GM21447 (cell line): ENCODE measurements at regions not wholly inside any gene's neighbourhood (a gene's known extent, or its start where the extent isn't known, plus 50 kb on each side); places are given as distances from the start of the nearest gene placed in this dataset.

Experiments used
- ATAC-seq: cut with Tn5 transposase; IDR thresholded peaks from one replicate; pipeline ENCODE4 v1.9.1; 2021; ENCODE audit not compliant: unreplicated experiment

GRCh38 chr13:50352720-50353480 is 337.7 kb downstream of the KCNRG start:
- ATAC-seq: no peak

DNA sequence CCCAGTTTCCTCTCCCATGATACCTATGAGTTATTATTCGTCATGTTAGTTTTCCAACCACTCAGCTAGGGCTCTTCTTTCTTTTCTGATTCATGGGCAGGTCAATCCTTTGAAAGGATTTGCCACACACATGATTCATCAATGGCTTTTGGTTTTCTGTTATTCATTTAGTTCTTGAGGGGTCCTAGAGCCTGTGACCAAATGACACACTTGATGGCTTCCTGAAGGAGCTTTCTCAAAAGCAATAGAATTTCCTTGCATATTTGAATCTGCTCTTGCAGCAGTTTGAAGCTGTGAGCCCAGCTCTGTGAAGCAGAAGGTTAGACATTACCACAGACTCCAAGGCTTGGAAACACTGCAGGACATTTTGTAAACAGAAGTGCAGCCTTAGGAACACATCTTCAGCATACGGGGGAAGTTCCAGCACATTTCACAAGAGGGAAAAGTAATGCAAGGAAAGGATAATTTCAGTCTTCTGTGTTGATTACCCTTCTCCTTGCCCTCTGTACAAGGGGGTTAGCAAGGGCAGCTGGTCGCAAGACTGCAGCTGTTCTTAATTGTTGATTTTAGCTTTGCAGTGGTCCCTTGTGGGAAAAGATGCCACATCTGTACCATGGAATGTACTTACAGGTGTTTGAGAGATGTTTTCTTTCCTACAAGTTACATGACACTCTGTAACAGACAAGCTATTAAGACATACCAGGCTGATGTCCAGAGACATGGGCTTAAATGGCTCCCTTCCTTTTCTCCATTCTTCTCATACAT is 338.6 kb downstream of the KCNRG start:
- no peak for ATAC-seq

- peak; percentile 55 for ATAC-seq
Observed at GRCh38 chr13:50355797-50356196, 340.6 kb downstream of the KCNRG start.

GRCh38 chr13:50357136-50357535 is 341.9 kb downstream of the KCNRG start:
- ATAC-seq: no peak

DNA sequence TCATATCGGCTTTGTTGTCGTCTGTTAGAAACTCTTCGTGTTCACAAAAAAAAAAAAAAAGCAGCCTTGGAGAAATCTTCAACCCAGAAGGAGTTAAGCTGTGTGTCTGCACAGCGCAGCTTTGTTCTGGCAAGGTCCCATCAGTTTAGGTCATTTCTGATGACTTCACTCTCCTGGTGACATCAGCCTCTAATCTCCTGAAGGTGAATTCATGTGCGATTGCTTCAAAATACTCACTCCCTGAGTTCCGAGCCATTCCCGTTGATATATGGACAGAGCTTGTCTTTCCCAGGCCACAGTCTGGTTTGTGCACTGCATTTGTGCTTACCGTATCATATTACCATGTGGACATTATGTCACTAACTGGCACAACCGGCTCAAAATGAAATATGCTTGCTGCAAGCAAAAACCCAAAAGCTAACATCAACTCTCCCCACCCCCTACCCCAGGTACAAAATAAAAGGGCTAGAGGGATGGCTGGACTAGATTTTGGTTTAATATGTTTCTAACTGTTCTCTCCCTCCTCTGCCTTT is 342.4 kb downstream of the KCNRG start:
- no peak for ATAC-seq

DNA sequence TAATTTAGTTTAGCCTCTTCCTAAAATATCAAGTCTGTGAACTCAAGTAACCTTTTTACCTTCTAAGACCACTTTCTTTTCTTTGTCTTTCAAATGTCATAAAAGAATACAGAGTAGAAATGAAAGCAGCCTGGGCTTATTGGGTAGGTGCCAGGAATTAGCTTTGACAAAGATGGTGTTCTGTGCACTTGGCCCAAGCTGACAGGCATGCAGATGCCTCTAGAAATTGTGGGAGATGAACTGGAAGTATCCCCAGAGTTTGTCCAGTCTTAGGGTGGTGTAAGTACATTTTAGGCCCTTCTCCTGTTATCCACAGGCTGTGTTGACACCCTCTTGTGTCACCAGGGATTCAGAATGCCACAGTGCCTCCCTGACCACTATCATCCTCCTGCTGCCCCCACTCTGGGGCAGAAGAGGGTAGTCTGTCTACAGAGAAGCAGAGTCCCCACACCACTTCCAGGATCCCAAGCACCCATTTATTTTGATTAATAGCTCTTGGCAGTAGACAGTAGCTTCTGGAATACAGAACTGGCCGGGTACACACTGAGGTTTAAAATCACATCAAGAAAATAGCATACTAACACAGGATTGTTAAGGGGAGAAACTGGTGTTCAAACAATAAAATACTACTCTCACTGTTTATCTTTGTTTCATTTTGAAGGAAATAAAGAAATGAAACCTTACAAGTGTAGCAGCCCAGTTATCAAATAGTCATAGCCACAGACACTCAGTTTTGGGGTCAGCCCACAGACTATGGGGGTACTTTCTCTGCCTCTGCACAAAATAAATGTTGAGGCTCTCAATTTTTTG is 343.2 kb downstream of the KCNRG start:
- ATAC-seq: no peak

GRCh38 chr13:50359041-50359367 is 343.8 kb downstream of the KCNRG start:
- no peak for ATAC-seq

- ATAC-seq: no peak
Observed at GRCh38 chr13:50359779-50360178, 344.5 kb downstream of the KCNRG start.

DNA sequence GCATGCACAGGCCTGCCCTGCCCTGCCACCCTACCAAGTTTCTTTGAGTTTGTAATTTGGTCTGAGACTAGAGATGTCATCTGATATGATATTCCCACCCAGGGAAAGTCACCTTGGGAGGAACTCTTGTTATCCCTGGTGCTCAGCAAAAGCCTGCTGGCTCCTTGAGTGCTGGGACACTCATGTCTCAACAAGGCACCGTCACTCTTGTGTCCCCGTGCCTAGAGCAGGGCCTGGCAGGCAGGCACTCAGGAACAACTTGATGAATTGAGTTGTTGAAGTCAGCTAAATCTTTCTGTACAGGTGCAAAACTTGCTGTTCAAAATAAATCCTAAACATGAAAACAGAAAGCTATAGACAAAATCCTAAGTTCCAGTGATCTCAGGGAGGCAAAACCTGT is 345.4 kb downstream of the KCNRG start:
- no peak for ATAC-seq

DNA sequence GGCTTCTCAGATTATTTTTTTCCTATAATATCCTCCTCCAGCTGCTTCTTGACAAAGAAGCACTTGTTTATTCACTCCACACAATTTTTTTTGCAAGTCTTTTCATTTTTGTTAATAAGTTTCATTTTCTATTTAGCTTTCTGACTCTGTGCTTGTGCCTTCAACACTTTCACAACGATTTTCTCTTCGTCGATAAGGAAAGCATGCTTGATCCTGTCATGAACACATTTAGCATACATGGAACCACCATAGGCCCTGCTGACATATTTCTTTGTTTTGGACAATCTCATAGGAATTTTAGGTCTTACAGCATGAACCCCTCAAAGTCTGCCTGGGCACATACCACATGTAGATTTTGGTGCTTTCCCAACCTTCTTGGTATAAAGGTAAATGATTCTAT is 346.0 kb downstream of the KCNRG start:
- no peak for ATAC-seq

DNA sequence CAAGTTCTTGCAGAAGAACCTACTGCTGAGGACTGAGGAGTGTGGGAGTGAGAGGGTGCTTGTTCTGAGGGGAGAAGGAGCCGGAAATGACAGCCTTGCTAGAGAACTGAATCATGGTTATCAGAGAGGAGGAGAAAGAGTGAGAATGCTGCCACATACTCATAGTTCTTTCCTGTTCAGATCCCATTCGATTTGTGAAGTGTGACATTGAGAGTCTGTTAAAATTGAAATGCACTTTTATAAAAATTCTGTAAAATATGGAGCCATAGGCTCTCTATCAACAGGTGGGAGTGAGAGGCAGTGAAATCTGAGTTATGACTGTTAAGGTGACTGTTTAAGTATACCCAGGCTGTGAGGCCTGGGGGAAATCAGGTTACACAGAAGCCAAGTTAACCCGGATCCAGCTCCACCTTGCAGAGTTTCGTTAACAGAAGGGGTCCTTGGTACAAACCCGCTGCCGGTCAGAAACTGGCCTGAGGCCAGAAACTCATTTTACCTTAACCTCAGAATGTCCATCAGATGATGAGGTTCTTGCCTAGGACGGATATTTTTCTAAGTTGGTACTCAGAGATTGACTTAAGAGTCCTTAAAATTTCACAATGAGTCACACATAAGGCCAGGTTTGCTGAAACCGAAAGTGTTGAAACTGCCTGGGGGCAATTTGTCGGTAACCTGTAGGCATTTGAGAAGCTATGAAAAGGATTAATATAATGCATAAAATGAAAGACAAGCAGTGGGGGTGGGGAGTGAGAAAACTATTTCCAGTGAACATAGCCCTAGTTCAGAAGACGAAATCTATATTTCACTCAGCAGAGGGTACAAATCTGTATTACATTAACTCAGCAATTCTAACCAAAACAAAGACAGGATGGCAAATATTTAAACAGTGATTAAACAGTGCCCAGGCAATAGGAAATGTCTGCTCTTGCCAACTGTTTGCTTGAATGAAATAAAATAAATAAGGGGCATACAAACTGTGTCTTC is 350.5 kb downstream of the KCNRG start:
- peak; percentile 65 for ATAC-seq

DNA sequence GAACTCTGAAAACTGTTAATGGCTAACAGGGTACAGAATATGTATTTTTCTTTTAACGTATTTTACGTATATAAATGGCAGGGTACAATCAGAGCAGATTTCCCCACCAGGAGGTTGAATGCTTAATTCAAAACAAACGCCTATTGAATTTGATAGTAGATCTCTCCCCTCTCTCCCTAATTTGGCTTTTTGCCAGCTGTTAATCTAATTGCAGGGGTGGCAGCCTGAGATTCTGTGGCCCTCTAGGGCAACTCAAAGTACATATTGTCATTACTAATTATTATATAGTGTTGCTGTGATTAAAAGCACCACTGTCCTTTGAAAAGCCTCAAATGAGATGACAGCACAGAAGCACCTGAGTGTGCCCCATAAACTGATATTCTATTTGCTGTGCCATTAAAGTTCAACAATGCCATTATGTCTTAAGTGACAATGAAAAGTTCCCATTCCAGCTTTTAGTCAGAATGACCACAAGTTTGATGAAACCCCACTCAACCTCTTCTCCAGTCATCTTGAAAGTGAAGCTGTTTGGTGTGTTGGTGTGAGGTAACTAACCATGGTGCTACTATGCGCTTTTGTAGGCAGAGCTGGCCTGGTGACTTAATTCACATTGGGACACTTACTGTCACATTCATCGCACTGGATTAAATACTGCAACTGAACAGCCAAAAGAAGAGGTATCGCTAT is 351.4 kb downstream of the KCNRG start:
- peak; percentile 55 for ATAC-seq

- no peak for ATAC-seq
Observed at GRCh38 chr13:50369646-50370045, 354.4 kb downstream of the KCNRG start.

GRCh38 chr13:50370303-50370950 is 355.2 kb downstream of the KCNRG start:
- ATAC-seq: peak; percentile 48

- no peak for ATAC-seq
Observed at GRCh38 chr13:50374517-50374916, 359.3 kb downstream of the KCNRG start.

DNA sequence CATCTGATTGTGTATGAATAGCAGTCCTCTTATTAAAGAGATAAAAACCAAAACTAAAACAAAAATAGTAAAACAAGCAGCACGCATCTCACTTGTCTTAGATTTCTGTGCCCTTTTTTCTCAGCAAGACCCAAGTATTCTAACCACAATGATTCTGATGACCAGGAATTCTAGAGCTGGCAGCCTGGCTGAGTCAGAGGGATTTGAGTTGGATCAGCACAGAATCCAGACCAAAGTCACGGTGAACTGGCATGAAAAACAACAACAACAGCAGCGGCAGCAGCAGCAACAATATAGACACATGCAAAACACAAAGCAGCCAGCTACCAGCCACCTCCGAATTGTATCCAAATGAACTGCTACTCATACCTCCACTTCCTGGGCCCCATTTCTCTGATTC is 360.5 kb downstream of the KCNRG start:
- no peak for ATAC-seq

DNA sequence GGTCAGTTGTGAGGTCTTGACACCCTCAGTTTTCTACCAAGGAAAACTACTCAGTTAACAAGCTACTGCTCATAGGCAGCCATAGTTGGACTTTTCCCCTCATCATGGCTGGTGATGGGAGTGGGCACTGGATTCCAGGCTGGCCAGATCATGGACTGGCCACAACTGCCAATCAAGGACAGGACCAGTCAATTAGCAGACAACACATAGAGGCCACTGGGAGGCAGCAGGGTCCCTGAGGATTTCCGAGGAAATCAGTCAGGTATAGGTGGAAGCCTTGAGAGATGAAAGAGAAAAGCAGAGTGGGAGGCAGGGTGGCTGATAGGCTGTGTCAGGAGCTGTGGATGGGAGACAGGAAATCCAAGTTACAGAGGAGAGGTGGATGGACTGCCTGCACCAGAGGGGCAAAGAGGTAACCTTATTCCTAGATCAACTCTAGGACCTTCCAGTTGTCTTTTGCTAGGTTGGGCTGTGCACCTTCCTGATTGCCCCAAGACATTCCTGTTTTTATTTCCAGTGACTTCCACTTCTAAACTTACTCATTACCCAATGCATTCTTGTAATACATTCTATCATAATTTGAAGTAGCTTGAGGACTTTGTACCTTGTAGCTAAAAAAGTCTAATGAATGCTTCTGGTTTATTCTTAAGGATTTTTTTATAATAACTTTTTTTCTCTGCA is 361.8 kb downstream of the KCNRG start:
- ATAC-seq: no peak

- ATAC-seq: no peak
Observed at GRCh38 chr13:50377726-50378270, 362.6 kb downstream of the KCNRG start.
